ENCODE measurements at regions not wholly inside any gene's neighbourhood (a gene's known extent, or its start where the extent isn't known, plus 50 kb on each side); places are given as distances from the start of the nearest gene placed in this dataset.
"Not testable (repeated sequence)": the region's sequence is repeated elsewhere in the genome, so short reads cannot be mapped to it uniquely, and the experiment has no call there.

- no peak for TF ChIP-seq ZNF407 (IDR thresholded peaks at IDR 0.05; ENCODE audit: low read depth)
- TF ChIP-seq HNRNPH1 (optimal IDR thresholded peaks at IDR 0.05; ENCODE audit: low read depth, low read length): no peak
Observed at GRCh38 chr20:51169813-51170212, 146.9 kb upstream of the KCNG1 start (continued).

DNA sequence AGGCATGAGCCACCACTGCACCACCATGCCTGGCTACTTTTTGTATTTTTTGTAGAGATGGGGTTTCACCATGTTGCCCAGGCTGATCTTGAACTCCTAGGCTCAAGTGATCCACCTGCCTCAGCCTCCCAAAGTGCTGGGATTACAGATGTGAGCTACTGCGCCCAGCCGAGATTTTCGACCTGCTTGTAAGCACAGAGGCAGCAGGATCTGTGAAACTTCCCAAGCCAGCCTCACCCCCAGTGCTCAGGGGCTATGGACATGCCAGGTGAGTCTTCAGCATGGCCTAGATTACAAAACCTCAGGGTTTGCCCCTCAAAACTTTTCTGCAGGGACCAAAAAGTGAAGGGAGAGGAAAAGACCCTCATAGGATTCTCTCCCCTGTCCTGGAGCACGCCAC is 145.0 kb upstream of the KCNG1 start:
- FAIRE-seq; in situ Hi-C loops (cut with MboI); BruUV-seq (replicated peaks); H3K9me1 ChIP-seq (ENCODE audit: control insufficient read depth, insufficient read depth, low read length); H3K4me1 ChIP-seq (replicated peaks in 1 of 2; ENCODE audit: control insufficient read depth in 2 of 2, insufficient read depth in 2 of 2, low read length in 2 of 2); H3K4me2 ChIP-seq (ENCODE audit: insufficient read depth, low read length); H3K79me2 ChIP-seq (ENCODE audit: control insufficient read depth, insufficient read depth, low read length); H3K27ac ChIP-seq (ENCODE audit: extremely low read depth, low read depth, low read length); H3K36me3 ChIP-seq (ENCODE audit: control insufficient read depth, insufficient read depth, low read length); CTCF ChIA-PET (ENCODE audit: low intra/inter-chr PET ratio); H2AFZ ChIP-seq (ENCODE audit: low read depth, low read length); DNase-seq (ENCODE audit: extremely low read depth in 1 of 4, low spot score in 3 of 4); H3K9me3 ChIP-seq (replicated peaks; ENCODE audit: control insufficient read depth, insufficient read depth, low read depth, low read length); H3K9ac ChIP-seq (ENCODE audit: insufficient read depth in 1 of 2, low read depth in 2 of 2, low read length in 2 of 2); ATAC-seq; H3K4me3 ChIP-seq; H4K20me1 ChIP-seq (replicated peaks; ENCODE audit: control insufficient read depth, insufficient read depth, low read length); intact Hi-C loops (cut with micrococcal nuclease): not testable (repeated sequence)
- WGBS (ENCODE audit: insufficient coverage, low coverage, missing lambda C conversion rate): 5% methylated on average over 4 of the region's 4 CpGs
- H3K27me3 ChIP-seq (ENCODE audit: control insufficient read depth in 2 of 2, insufficient read depth in 2 of 2, low read length in 2 of 2): peaks cover 2 to 11% of the 10 kb centered on the region in 2 experiments; a peak in 2 of 5 replicates
- POLR2A ChIA-PET: interaction anchor here (0.7 kb wide), 1 partner anchor 11 kb away, joined by 3 read pairs; no protein-coding TSS in a partner anchor

Measured in K562 (cell line).